ENCODE measurements at regions not wholly inside any gene's neighbourhood (a gene's known extent, or its start where the extent isn't known, plus 50 kb on each side); places are given as distances from the start of the nearest gene placed in this dataset.
"Not testable (repeated sequence)": the region's sequence is repeated elsewhere in the genome, so short reads cannot be mapped to it uniquely, and the experiment has no call there.

- DNase-seq (ENCODE audit: low read depth in 3 of 3), result no peak
These were observed 72.8 kb upstream of the ANKH start for GRCh38 chr5:14944350-14944739.

GRCh38 chr5:14942212-14942611 is 70.6 kb upstream of the ANKH start:
- DNase-seq (ENCODE audit: low read depth in 3 of 3), result no peak

DNA sequence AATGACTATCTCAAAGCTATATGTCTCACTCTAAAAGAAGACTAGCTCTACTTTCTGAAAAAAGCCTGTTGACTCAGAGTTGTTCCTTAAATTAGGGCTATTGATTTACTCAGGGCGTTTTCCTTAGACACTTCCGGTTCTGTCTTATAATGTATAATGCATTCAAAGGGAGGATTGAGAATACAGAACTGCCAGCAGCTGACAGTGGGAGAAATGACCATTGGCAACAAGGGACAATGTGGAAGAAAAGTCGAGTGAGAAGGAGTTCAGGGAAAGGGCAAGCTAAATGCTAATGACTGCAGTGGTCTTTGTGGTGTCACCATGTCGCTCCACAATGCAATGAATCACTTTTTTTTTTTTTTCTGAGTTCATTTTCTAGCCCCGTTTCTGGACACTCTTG is 65.7 kb upstream of the ANKH start:
- no peak for DNase-seq (ENCODE audit: low read depth in 3 of 3)

DNA sequence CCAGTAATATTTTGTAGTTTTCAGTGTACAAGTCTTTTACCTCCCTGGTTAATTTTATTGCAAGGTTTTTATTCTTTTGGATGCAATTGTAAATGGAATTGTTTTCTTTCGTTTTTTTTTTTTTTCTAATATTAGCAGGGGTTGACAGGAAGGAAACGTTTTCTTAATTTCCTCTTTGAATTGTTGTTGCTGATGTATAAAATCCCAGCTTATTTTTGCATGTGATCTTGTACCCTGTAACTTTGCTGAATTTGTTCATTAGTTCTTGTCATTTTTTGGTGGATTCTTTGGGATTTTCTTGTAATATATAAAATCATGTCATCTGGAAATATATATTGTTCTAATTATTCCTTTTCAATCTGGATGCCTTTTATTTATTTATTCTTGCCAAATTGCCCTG is 65.0 kb upstream of the ANKH start:
- no peak for DNase-seq (ENCODE audit: low read depth in 3 of 3)

DNA sequence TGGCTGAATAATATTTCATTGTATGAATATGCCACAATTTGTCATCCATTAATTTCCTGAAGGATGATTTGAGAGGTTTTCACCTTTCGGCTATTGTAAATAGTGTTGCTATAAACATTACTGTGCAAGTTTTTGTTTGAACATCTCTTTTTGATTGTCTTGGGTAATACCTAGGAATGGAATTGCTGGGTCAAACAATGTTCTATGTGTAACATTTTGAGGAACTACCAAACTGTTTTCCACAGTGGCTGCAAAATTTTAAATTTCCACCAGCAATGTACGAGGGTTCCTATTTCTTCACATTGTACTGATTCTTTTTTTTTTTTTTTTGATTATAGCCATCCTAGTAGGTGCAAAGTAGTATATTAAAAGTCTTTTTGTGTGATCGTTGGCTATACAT is 63.8 kb upstream of the ANKH start:
- no peak for DNase-seq (ENCODE audit: low read depth in 3 of 3)

GRCh38 chr5:14932902-14933469 is 61.4 kb upstream of the ANKH start:
- DNase-seq (ENCODE audit: low read depth in 3 of 3), result no peak

GRCh38 chr5:14930486-14930885 is 58.9 kb upstream of the ANKH start:
- no peak for DNase-seq (ENCODE audit: low read depth in 3 of 3)

DNA sequence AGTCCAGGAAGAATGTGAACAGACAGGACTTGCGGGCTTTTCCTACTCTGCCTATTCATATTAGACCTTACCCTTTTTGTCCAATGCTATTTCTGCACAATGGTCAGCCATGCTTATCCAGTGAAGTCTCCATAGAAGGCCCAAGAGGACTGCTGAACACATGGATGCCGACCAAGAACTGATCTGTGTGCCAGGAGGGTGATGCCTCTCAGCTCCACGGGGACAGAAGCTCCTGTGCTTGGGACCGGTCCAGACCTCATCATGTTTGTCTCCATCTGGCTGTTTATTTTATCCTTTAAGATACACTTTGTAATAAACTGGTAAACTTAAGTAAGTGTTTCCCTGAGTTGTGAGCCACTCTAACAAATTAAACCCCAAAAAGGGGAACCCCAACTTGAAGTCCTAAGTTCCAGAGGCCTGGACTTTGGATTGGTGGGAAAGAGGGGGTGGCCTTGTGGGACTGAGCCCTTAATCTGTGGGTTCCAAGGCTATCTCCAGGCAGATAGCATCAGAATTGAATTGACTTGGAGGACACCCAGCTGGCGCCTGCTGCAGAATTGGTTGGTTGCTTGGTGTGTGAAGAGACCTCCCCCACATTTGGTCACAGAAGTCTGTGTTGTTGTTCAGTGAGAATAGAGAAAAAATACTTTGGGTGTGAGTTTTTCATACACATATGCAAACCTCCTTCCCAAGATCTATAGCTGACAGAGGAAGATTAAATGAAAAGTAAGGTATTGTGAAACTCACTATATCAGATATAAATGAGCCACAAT is 57.9 kb upstream of the ANKH start:
- no peak for DNase-seq (ENCODE audit: low read depth in 3 of 3)

- no peak for DNase-seq (ENCODE audit: low read depth in 3 of 3)
These were observed 57.1 kb upstream of the ANKH start for GRCh38 chr5:14928661-14929060.

- DNase-seq (ENCODE audit: low read depth in 3 of 3), result no peak
These were observed 53.7 kb upstream of the ANKH start for GRCh38 chr5:14925326-14925725.

GRCh38 chr5:14922952-14923351 is 51.4 kb upstream of the ANKH start:
- DNase-seq (ENCODE audit: low read depth in 3 of 3), result not testable (repeated sequence)

DNA sequence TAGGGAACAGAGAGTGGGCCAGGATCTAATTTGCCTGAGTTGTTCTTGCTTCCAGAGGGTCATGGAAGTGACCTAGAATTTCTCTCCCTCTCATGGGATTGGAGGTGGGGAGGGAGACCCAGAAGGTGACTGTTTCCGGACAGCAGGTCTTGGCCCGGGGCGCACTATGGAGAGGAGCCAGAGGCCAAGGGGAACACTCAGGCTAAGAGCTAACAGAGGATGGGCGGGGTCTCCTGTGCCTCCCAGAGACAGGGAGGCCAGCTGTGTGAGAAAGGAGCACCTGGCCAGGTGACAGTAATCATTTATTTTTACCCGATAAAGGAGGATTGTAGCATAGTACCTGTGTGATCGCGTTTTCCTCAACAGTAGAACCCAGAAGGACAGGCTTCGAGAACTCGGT is 50.9 kb upstream of the ANKH start:
- no peak for DNase-seq (ENCODE audit: low read depth in 3 of 3)

All from stimulated activated CD4-positive, alpha-beta T cell treated with anti-CD3 and anti-CD28 coated beads, TNF-alpha, amount 100 ng/mL, for 24 hours (primary cell).